Ishikawa (cell line): ENCODE measurements at regions not wholly inside any gene's neighbourhood (a gene's known extent, or its start where the extent isn't known, plus 50 kb on each side); places are given as distances from the start of the nearest gene placed in this dataset.

ENCODE experiments used
- CEBPB ChIP-seq: IDR thresholded peaks from 2 replicates; pipeline ENCODE4 v1.6.1; 2012
- CREB1 ChIP-seq: IDR thresholded peaks from 2 replicates; pipeline ENCODE4 v1.6.1; 2012; ENCODE audit warnings: low read depth
- EGR1 ChIP-seq: IDR thresholded peaks from 2 replicates; pipeline ENCODE4 v1.6.1; 2012
- EP300 ChIP-seq: IDR thresholded peaks from 2 replicates; pipeline ENCODE4 v1.6.1; 2012; ENCODE audit warnings: borderline replicate concordance
- FOXM1 ChIP-seq: IDR thresholded peaks from 2 replicates; pipeline ENCODE4 v1.6.1; 2012; ENCODE audit warnings: low read depth, borderline replicate concordance
- NFIC ChIP-seq: IDR thresholded peaks from 2 replicates; pipeline ENCODE4 v1.6.1; 2012
- RAD21 ChIP-seq: IDR thresholded peaks from 2 replicates; pipeline ENCODE4 v1.6.1; 2012; ENCODE audit warnings: low read depth
- TAF1 ChIP-seq: IDR thresholded peaks from 2 replicates; pipeline ENCODE4 v1.6.1; 2012; ENCODE audit warnings: low read depth, mild to moderate bottlenecking
- TCF12 ChIP-seq: IDR thresholded peaks from 2 replicates; pipeline ENCODE4 v1.6.1; 2012; ENCODE audit warnings: low read depth
- TEAD4 ChIP-seq: IDR thresholded peaks from 2 replicates; pipeline ENCODE4 v1.6.1; 2012
- YY1 ChIP-seq: IDR thresholded peaks from 2 replicates; pipeline ENCODE4 v1.6.1; 2012; ENCODE audit warnings: low read depth
- ZBTB7A ChIP-seq: IDR thresholded peaks from 2 replicates; pipeline ENCODE4 v1.6.1; 2012; ENCODE audit warnings: low read depth
- TF ChIP-seq, protein P1 (sequence below): IDR thresholded peaks from 2 replicates; pipeline ENCODE4 v1.6.1; 2012
- TF ChIP-seq, protein P2 (sequence below): IDR thresholded peaks from 2 replicates; pipeline ENCODE4 v1.6.1; 2012
- TF ChIP-seq, protein P3 (sequence below): IDR thresholded peaks from 2 replicates; pipeline ENCODE4 v1.6.1; 2012; ENCODE audit warnings: low read depth, mild to moderate bottlenecking

DNA sequence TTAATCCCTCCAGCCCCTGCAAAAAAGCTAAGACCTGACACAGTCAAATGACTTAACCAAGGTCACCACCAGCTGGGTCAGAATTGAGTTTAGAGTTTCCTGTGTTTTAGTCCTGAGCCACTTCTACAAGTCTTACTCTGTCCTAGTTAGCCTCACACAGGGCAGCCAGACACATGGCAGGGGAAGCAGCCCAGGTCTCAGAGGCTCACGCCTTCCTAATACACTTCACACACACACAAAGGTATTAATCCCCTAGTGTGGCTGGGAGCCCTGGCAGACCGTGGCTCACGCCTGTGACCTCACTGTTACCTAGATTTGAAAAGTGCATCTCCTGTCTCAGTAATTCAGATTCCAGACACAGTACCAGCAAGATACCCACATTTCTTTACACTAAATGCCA lies 77.4 kb upstream of the WWC1 start:
- TF ChIP-seq EP300 (no peak), EGR1 (no peak), RAD21 (no peak)
- TF ChIP-seq, protein P1, sequence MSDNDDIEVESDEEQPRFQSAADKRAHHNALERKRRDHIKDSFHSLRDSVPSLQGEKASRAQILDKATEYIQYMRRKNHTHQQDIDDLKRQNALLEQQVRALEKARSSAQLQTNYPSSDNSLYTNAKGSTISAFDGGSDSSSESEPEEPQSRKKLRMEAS = no peak

DNA sequence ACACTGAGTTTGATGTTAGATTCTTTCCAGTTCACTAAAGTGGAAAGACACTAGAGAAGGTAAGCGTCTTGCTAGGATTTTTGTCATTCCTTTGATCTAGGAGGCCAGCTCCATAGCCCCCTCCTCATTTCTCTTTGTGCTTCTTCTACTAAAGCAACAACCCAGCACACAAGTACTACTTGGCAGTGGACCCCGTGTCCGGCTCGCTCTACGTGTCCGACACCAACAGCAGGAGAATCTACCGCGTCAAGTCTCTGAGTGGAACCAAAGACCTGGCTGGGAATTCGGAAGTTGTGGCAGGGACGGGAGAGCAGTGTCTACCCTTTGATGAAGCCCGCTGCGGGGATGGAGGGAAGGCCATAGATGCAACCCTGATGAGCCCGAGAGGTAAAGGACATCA lies 76.6 kb upstream of the WWC1 start:
- TF ChIP-seq EP300 = no peak
- no peak for TF ChIP-seq CREB1
- TF ChIP-seq, protein P2, sequence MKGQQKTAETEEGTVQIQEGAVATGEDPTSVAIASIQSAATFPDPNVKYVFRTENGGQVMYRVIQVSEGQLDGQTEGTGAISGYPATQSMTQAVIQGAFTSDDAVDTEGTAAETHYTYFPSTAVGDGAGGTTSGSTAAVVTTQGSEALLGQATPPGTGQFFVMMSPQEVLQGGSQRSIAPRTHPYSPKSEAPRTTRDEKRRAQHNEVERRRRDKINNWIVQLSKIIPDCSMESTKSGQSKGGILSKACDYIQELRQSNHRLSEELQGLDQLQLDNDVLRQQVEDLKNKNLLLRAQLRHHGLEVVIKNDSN = no peak
- TF ChIP-seq EGR1 = no peak
- TF ChIP-seq, protein P1 = no peak
- TF ChIP-seq TEAD4 = no peak
- TF ChIP-seq, protein P3, sequence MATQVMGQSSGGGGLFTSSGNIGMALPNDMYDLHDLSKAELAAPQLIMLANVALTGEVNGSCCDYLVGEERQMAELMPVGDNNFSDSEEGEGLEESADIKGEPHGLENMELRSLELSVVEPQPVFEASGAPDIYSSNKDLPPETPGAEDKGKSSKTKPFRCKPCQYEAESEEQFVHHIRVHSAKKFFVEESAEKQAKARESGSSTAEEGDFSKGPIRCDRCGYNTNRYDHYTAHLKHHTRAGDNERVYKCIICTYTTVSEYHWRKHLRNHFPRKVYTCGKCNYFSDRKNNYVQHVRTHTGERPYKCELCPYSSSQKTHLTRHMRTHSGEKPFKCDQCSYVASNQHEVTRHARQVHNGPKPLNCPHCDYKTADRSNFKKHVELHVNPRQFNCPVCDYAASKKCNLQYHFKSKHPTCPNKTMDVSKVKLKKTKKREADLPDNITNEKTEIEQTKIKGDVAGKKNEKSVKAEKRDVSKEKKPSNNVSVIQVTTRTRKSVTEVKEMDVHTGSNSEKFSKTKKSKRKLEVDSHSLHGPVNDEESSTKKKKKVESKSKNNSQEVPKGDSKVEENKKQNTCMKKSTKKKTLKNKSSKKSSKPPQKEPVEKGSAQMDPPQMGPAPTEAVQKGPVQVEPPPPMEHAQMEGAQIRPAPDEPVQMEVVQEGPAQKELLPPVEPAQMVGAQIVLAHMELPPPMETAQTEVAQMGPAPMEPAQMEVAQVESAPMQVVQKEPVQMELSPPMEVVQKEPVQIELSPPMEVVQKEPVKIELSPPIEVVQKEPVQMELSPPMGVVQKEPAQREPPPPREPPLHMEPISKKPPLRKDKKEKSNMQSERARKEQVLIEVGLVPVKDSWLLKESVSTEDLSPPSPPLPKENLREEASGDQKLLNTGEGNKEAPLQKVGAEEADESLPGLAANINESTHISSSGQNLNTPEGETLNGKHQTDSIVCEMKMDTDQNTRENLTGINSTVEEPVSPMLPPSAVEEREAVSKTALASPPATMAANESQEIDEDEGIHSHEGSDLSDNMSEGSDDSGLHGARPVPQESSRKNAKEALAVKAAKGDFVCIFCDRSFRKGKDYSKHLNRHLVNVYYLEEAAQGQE = no peak
- TF ChIP-seq NFIC = no peak
- TF ChIP-seq CEBPB = no peak
- TF ChIP-seq ZBTB7A = no peak

DNA sequence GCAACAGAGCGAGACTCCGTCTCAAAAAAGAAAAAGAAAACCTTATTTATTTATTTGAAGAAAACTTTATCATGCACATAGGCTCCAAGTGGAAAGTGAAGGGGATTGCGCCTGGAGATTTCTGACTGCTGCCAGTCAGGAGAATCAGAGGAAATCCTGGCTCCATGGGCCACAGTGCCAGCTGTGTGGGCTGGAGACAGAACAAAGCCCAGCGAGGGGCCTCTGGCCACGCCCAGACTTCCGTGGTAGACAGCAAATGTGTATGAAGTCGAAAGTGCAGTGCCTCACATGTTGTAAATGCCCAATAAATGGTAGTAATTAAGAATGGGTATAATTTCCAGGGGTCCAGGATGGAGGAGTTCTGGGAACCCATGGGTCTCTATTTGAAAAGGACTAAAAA lies 75.8 kb upstream of the WWC1 start:
- TF ChIP-seq TEAD4 = no peak
- TF ChIP-seq, protein P2 = no peak
- TF ChIP-seq CREB1 = no peak
- TF ChIP-seq ZBTB7A = no peak
- TF ChIP-seq FOXM1 = no peak
- no peak for TF ChIP-seq EGR1
- no peak for TF ChIP-seq YY1
- no peak for TF ChIP-seq CEBPB
- TF ChIP-seq NFIC = no peak
- TF ChIP-seq EP300 = no peak
- TF ChIP-seq RAD21 = no peak
- no peak for TF ChIP-seq TAF1
- TF ChIP-seq TCF12 = no peak
- TF ChIP-seq, protein P3 = no peak
- TF ChIP-seq, protein P1 = no peak

DNA sequence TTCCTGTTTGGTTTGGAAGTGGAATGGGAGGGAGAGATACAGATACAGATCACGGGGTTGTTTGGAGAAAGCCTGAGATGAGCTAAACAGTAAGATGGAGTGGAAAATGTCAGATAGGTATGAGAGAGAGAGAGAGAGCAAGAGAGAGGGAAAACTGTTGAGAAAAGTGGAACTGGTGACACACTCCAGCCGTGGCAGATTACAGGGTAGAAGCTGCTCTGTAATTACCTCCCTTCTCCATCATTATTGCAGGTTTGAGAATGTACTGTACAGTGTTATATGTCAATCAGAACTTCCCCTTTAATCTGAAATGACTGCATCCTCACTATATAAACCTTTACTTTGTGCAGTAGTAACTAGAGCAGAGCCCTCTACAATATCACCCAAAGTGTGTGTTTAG lies 74.5 kb upstream of the WWC1 start:
- TF ChIP-seq FOXM1 = no peak
- TF ChIP-seq, protein P2 = no peak
- no peak for TF ChIP-seq TEAD4
- TF ChIP-seq EP300 = no peak
- TF ChIP-seq, protein P3 = no peak
- no peak for TF ChIP-seq CEBPB
- TF ChIP-seq NFIC = no peak
- TF ChIP-seq TCF12 = no peak
- no peak for TF ChIP-seq CREB1
- no peak for TF ChIP-seq RAD21
- TF ChIP-seq EGR1 = no peak
- no peak for TF ChIP-seq TAF1
- no peak for TF ChIP-seq ZBTB7A
- no peak for TF ChIP-seq YY1
- TF ChIP-seq, protein P1 = no peak
